Hippocampal formation (tissue), 2 donors: ENCODE measurements at regions not wholly inside any gene's neighbourhood (a gene's known extent, or its start where the extent isn't known, plus 50 kb on each side); places are given as distances from the start of the nearest gene placed in this dataset.
A peak's percentile ranks its signal among the peaks of the same experiment; 100 is the strongest.
"Not testable (repeated sequence)": the region's sequence is repeated elsewhere in the genome, so short reads cannot be mapped to it uniquely, and the experiment has no call there.

Experiments
- DNase-seq, 2 donors: peaks; one replicate each; lab custom pipeline; 2025; lab: John Stamatoyannopoulos, UW

DNA sequence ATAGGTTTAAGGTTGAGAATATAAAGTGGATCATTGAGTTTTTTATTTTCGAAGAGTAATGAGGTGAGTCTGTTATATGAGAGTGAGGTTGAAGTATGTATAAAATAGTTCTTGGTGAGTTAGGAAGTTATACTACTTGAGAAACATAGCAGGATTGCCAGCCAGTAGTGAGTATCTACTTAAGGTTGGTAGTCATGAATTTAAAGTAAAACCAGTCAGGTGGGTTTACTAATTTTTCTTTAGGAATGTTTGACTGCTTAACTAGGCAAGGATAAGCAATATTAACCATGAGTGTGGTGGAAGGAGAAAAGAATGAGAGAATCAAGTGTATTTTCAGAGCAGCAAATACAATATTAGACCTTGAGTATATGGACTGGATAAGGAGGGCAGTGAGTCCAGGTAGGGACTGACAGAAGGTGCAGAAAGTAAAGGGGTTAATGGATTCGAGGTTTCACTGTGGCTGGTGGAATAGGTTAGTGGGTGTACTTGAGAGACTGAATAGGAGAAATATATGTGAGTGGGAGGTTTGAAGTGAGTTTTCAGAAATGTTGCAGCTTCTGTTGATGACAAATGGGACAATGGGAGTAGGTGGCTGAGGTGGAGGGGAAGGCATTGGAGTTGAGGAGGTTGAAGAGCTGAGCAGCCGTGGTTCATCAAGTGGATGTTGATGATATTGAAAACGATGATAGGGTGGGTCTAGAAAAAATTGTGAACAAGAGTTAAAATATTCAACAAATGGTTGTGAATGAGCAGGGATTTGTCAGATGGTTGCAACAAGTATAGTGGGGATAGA, 232.5 kb upstream of the ASCC3 start:
- DNase-seq: no peak

DNA sequence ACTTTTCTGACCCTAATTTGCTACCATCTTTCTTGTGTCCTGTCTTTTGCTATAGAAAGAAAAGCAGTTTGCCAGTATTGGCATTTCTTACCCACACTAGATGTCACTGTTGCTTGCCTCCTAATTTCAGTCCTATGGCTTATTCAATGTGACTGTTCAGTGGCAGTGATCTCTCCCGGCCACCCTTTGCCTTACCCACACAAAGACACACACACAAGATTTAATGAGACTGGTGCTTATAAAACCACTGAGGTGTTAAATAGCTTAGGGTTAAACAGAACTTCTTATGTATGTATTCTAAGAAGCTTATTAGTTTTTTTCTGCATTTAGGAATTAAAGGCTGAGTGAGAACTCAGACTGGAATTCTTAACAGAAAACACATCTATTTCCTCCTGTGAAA, 233.6 kb upstream of the ASCC3 start:
- DNase-seq: peak in 1 of 2 donors; percentile 58

DNA sequence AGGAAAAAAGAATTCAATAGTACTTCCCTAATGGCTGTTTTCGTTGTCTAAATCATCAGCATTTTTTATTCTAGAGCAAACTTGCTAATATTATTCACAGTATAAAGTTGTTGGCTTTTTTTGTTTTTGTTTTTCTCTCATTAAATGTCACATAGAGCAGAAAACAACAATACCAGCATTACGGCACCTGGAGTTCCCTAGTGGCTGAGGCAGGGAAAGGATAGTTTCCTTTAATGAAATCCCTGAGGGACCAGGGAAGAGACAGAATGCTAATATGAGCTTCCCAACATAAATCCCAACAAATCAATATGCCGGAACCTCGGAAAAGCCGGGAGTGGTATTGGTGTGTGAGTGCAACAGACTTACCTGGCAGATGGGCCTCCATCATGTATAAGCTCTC, 235.2 kb upstream of the ASCC3 start:
- no peak for DNase-seq

DNA sequence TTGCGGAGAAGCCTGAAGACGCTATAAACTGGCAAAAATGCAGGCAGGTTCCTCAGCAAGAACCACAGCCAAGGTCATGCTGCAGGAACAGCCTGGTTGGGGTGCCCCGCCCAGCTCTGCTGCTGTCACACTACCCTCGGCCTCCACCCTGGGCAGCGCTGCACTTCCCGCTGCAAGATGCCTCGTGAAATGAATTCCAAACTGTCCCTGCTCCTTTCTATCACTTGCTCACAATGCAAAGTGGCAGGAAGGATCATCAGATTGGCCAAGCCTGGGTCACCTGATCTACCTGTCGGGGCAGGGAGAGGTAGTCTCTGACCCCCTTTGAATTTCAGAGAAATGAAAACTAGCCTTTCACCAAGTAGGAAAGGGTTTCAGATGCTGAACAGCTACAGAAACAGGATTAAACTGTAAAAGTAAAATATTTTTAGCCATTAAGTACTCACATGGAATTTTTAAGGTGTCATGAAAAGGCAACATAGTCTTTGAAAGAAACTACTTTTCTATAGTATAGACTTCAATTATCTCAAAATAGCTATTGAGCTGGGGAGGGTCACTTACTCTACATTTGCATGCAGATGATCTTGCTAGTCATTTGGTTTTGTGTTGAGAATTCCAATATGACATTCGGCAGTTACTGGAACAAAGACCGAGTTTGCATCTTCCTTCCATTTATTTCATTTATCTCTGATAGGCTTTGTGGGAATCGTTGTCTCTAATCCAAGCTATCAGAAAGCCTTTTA, 236.4 kb upstream of the ASCC3 start:
- DNase-seq: no peak

DNA sequence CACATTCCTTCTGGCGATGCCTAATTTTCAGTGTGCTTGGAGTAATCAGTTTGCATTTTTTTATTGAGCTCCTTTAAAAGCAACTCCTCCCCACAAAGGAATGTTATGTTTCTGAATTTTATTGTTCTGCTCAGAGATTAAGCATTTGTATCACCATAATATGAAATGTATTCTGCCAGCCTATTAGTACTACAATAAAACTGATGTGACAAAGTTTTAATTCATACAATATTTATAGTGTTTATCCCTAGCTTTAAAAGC, 236.9 kb upstream of the ASCC3 start:
- no peak for DNase-seq

DNA sequence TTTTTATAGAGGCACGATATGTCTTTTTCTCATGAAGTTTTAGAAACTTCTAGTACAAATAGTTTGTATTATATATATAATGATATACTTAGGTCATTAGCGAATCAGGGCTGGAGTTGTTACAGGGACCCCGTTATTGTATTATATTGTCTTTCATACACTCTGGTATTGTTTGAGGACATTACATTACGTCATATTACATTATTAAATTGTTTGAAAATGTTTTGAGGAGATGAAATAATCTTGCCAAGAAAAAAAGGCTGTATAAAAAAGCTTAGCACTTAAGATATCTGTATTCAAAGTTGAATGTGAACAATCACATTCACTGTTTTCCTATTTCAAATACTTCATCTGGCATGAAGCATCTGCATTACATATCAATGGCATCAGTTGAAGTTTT, 239.6 kb upstream of the ASCC3 start:
- no peak for DNase-seq

DNA sequence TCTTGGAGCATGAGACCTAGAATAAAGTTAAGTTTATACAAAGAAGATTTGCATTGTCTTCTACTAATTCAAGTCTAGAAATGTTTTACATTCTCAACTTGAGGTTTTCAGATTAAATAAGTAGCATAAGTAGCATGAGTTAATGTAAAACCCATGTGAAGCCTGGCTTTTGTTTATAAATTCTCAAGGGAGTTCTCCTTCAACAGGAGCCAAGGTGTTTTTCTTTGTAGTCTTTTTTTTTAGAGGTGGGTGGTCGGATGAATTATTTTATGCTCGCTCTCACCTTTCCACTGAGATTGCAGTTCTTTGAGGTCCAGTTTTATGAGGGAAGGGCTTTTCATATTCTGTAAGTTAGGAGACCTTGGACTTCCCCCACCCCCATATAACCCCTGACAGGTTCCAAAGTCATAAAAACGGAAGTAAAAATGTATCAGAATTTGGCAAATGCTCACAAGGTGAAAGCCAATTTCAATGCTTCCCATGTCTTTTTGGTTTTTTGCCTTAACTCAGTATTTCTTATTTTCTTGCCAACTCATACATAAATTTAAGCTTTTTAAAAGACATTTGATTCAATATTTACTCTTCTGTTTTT, 244.3 kb upstream of the ASCC3 start:
- no peak for DNase-seq

DNA sequence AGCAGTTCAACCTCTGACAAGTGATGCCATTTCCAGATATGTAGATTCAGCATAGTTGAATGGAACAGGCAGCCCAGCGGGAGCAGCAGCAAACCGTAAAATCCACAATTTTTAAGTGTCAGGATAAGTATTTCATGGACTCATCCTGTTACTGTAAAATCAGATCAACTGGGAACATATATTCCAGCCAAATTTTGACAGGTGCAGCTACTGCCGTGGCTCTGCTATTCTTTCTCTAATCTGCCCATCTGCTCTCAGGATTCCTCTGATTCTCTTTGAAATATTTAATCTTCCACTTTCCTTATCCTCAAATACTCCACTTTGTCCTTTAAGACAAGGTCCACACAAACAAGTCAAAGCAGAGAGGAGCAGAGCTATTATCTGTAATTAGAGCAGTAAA, 245.4 kb upstream of the ASCC3 start:
- DNase-seq: no peak

DNA sequence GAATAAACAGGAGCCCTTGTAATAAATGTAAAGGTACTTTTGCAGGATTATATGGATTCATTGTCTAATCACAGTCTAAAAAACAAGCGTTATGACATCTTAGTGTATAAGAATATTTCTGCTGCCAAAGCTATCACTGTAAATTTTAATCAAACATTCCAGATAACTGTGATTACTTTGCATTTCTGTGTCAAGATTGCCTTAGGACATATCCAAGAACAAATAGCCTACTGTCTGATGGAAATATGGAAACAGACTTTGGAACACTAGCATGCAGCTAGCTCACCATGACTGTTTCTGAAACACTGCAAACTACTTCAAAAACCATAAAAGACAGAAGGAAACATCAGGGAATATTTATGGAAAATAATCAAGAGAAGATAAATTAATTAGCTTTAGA, 248.7 kb upstream of the ASCC3 start:
- no peak for DNase-seq

DNA sequence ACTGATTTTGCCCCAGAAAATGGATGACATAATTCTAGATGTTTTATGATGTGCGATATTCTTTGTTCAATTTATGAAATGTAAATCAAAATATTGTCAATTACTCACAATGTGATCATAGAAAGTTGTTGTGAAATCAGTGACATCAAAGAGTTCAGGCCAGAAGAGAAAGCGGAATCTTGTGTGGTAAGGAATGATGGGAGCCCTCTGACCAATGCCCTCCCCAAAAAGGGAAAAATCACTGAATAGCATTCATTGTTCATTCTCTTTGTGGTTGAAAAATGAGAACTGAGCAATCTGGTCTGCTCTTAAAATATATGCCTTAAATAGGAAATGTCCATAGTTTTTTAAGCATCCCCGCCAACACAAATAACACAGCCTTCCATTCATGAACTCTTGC, 247.1 kb upstream of the GRIK2 start:
- DNase-seq: no peak

DNA sequence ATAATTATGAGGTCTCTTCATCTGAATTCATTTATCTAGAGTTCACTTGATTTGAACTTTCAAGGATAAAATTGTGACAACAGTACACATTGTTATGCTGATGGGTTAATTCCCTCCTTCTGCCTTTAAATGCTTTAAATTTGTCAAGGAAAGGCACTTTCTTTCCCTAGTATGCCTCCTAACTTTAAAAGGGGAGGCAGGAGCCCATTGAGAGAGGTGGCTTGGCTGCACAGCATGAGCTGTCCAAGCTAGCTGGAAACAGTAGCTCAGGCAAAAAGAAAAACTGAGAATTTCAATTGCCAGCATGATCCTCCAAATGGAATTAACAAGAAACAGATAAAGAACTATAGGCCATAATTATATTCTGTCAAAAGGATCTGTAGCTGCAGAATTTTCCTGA, 243.3 kb upstream of the GRIK2 start:
- no peak for DNase-seq

DNA sequence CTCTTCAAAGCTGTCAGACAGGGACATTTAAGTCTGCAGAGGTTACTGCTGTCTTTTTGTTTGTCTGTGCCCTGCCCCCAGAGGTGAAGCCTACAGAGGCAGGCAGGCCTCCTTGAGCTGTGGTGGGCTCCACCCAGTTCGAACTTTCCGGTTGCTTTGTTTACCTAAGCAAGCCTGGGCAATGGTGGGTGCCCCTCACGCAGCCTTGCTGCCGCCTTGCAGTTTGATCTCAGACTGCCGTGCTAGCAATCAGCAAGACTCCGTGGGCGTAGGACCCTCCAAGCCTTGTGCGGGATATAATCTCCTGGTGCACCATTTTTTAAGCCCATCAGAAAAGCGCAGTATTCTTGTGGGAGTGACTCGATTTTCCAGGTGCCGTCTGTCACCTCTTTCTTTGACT, 235.9 kb upstream of the GRIK2 start:
- DNase-seq: not testable (repeated sequence)

DNA sequence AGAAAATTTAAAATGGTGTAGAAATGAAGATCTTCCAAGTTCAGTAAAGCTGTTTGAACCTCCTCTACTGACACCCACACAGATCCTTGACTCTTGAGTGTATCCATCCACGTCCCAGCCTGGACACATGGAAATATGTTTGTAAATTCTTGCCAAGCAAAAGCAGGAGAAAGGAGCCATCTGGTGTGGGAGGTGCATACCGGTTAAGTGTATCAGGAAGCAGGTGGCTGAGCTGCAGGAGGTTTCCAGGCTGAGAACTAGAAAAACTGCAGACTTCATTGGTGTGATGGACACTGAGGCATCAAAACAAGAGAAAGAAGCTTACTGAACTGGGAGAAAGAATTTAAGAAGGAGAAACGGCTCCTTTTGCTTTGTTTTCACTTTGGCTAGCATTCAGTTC, 229.9 kb upstream of the GRIK2 start:
- DNase-seq: no peak

DNA sequence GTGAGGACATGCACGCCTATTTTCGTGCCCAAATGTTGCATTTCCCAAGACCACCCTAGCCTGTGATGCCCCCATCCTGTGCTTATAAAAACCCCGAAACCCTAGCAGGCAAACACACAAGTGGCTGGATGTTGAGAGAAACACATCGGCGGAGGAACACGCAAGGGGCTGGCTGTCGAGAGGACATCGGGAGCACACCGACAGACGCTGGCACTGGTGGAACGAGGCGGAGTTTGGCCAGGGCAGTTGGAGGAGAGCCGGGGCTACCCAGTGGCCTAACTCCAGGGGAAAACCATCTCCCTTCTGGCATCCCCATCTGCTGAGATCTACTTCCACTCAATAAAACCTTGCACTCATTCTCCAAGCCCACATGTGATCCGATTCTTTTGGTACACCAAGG, 225.9 kb upstream of the GRIK2 start:
- no peak for DNase-seq

DNA sequence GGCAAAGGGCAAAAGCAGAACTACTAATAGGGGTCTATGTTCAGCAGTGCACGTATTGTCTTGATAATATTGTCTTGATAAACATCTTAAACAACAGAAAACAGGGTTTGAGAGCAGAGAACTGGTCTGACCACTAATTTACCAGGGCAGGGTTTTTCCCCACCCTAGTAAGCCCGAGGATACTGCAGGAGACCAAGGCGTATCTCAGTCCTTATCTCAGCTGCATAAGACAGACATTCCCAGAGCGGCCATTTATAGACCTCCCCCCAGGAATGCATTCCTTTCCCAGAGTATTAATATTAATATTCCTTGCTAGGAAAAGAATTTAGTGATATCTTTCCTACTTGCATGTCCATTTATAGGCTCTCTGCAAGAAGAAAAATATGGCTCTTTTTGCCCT, 222.5 kb upstream of the GRIK2 start:
- DNase-seq: not testable (repeated sequence)

DNA sequence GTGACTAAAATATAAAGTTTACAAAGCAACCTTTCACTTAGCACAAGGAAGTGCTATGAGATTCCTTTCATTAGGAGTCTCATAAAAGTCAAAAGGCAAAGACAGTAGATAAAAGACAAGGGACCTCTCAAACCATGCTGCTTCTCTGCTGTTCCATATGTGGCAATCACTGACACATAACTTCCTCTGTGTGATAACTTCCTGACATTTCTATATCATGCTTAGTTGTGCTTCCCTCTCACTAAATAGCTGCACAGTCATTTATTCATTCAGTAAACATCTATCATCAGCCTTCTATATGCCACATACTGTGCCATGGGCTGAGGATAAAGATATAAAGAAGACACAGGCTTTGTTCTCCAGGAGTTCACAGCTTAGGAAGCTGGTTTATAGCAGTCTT, 214.8 kb upstream of the GRIK2 start:
- no peak for DNase-seq

DNA sequence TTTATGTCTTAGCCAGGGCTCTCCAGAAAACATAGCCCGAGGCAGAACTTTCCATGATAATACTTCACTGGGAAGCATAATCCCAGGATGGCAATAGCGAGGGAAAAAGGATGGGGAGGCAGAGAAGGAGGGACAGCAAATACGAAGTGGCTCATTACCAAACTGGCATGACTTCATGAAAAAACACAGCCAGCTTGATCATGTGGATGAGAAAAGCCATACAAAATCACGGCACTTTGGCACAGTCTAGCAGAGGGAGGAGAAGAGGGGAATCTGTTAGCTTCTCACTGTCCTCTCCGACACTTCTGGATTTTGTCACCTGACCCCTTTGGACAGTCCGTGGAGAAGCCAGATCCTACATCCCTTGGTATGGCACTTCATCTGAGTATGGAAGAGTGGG, 212.5 kb upstream of the GRIK2 start:
- DNase-seq: no peak

DNA sequence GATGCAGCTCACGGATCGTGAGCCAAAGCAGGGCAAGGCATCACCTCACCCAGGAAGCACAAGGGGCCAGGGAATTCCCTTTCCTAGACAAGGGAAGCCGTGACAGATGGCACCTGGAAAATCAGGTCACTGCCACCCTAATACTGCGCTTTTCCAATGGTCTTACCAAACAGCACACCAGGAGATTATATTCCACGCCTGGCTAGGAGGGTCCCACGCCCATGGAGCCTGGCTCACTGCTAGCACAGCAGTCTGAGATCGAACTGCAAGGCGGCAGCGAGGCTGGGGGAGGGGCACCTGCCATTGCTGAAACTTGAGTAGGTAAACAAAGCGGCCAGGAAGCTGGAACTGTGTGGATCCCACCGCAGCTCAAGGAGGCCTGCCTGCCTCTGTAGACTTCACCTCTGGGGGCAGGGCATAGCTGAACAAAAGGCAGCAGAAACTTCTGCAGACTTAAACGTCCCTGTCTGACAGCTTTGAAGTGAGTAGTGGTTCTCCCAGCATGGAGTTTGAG, 205.2 kb upstream of the GRIK2 start:
- DNase-seq: not testable (repeated sequence)

DNA sequence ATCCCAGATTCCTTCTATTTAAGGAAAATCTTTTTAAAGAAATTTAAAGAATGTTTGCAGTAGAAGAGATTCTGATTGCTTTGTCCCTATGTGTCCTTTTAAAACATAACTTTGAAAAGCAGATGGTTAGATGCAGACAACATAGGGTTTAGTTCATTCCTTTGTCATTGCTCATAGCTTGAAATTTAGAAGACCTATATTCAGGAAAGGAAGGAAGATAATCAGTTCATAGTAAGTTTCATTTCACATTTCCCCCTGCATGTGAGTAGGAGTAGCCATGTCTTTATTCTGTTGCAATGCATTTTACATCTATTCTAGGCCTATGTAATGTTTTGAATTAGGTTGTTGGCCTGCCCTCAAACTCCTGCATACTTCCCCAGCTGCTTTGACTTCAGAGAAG, 197.9 kb upstream of the GRIK2 start:
- DNase-seq: no peak

DNA sequence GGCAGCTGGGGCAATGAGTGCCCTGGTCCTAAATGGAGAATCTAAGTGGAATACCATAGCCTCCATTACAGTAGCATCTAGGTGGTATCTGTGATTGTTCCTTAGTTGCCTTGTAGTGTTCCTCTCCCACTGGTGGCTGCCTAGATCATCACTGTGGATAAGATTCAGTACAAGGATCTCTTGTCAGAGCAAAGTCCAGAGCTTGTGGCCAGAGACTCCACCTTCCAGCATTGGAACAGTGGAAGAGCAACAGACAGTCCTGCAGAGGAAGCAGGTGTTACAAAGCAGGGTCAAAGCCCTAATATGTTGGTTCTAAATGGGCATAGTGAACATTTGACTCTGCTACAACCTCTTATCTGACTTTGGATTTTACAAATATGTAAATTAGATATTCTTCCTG, 194.1 kb upstream of the GRIK2 start:
- no peak for DNase-seq

DNA sequence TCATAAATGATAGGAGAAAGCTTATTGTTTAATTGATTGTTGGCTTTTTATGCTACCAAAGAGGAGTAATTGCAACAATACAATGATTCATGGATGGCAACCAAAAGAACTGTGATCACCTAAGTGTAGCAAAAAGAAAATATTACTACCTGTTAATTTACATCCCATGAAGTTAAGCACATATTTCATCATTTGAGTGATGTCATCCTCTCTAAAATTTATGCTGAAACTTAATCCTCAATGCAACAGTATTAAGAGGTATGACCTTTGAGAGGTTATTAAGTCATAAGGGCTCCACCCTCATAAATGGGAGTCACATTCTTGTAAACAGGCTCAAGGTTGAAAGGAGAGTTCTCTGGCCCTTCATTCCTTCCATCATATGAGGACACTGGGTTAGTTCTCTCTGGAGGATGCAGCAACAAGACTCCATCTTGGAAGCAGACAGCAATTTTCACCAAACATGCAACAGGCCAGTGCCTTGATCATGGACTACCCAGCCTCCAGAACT, 190.6 kb upstream of the GRIK2 start:
- DNase-seq: no peak

DNA sequence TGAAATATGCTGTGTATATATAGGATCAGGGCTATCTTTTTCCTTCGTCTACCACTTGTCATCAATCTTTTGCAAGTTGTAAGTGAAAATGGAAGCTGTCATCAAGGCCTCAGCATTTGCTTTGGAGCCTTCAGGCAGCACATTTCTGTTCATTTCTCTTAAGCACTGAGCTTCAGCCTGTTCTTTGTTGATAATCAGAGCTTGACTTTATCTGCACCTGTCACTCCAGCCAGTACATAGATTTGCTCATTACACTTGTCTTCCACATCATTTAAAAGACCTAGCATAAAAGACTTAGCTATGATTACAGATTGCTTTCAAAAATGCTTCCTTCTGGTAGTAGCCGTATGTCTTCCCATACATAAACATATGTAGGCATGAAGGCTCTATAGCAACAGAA, 189.8 kb upstream of the GRIK2 start:
- no peak for DNase-seq

DNA sequence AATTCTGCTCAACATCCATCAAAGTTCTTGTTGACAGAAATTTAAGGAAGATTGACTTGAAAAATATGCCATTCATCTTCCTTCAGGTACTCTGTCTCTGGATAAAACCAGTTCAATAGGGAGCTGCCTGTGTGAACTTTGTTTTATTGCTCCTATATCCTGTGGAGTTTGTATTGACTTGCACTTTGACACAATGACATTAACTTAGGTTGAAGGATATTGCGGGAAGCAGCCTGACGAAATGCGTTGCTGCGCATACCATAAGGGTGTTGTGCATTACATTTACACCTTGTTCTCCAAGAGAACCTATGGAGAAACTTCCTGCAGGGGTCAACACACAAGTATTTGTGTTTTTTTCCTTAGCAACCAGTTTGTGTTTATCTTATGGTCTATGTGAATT, 185.4 kb upstream of the GRIK2 start:
- DNase-seq: no peak
